Mucosa of descending colon (tissue), 3 donors: ENCODE measurements at regions not wholly inside any gene's neighbourhood (a gene's known extent, or its start where the extent isn't known, plus 50 kb on each side); places are given as distances from the start of the nearest gene placed in this dataset.
A peak's percentile ranks its signal among the peaks of the same experiment; 100 is the strongest.

Experiments used
- ATAC-seq: fragments of 200-7000 bp; cut with Tn5 transposase; one replicate; pipeline ENCODE4 v1.9.1; 2020; ENCODE audit warnings: mild to moderate bottlenecking, moderate library complexity
- DNase-seq, 3 donors: peaks; one replicate each; pipeline ENCODE4 v3.0.0-alpha.2; 2020
- H3K36me3 ChIP-seq: fragments of 200-600 bp; one replicate; pipeline ENCODE4 v1.8.0; 2021; ENCODE audit warnings: low read depth, mild to moderate bottlenecking
- H3K4me1 ChIP-seq: fragments of 200-600 bp; one replicate; pipeline ENCODE4 v1.8.0; 2021; ENCODE audit warnings: low read depth, mild to moderate bottlenecking
- H3K4me3 ChIP-seq: fragments of 200-600 bp; one replicate; pipeline ENCODE4 v1.8.0; 2021; ENCODE audit warnings: mild to moderate bottlenecking
- H3K9me3 ChIP-seq: fragments of 200-600 bp; one replicate; pipeline ENCODE4 v1.8.0; 2021; ENCODE audit warnings: mild to moderate bottlenecking
- CTCF ChIP-seq: fragments of 200-600 bp; IDR thresholded peaks from one replicate; pipeline ENCODE4 v1.8.0; 2022; ENCODE audit warnings: antibody characterized with exemption, mild to moderate bottlenecking
- intact Hi-C, 2 donors: fragments of 100-400 bp; cut with DNase I in 1 of 2; cut with micrococcal nuclease in 1 of 2; formaldehyde crosslinking; loops; one replicate each; pipeline versions ENCODE4 v1.11.0 to v1.11.1; 2022; cut with DNase I, micrococcal nuclease
- donor health status: DM: no; HTN: no; CAD: no; lungs with moderate emphysema.
- donor health status: DM: no; HTN: no; CAD: no.
- donor health status: DM: no; HTN: yes; CAD: no.

GRCh38 chr10:118106426-118106825, 59.7 kb upstream of the RAB11FIP2 start:
- H3K36me3 ChIP-seq: no peaks in the 10 kb centered on the region
- no peak for TF ChIP-seq CTCF
- DNase-seq (peak in 1 of 3 donors; percentile 53), ATAC-seq (no peak)
- H3K9me3 ChIP-seq: no peaks in the 10 kb centered on the region
- H3K4me3 ChIP-seq: no peak overlapping the region
- H3K4me1 ChIP-seq: no peaks in the 10 kb centered on the region
- intact Hi-C loops: no loop called here

- ATAC-seq: no peak
- intact Hi-C loops: no loop called here
Observed at GRCh38 chr10:118102121-118102520, 55.4 kb upstream of the RAB11FIP2 start.

GRCh38 chr10:118101501-118101900, 54.8 kb upstream of the RAB11FIP2 start:
- H3K36me3 ChIP-seq: no peaks in the 10 kb centered on the region
- ATAC-seq (no peak), DNase-seq (no peak)

More at GRCh38 chr10:118102121-118102520, 55.4 kb upstream of the RAB11FIP2 start:
- no peak for DNase-seq
- Histone ChIP-seq H3K4me3 (no peak overlapping the region), H3K9me3 (no peaks in the 10 kb centered on the region), H3K4me1 (no peaks in the 10 kb centered on the region), H3K36me3 (no peaks in the 10 kb centered on the region)
- no peak for TF ChIP-seq CTCF

More at GRCh38 chr10:118101501-118101900, 54.8 kb upstream of the RAB11FIP2 start:
- Histone ChIP-seq H3K4me3 (no peak overlapping the region), H3K9me3 (no peaks in the 10 kb centered on the region), H3K4me1 (no peaks in the 10 kb centered on the region)
- no peak for TF ChIP-seq CTCF
- intact Hi-C loops: no loop called here
